Cardiac muscle cell (in vitro differentiated cells and primary cell): ENCODE measurements at regions not wholly inside any gene's neighbourhood (a gene's known extent, or its start where the extent isn't known, plus 50 kb on each side); places are given as distances from the start of the nearest gene placed in this dataset.

ENCODE experiments used
- DNase-seq, 2 donors: peaks; one replicate each; pipeline versions ENCODE4 v3.0.0 to v3.0.0-alpha.2; 2010 to 2017; ENCODE audit warnings: low read depth in 1 of 2, low spot score in 1 of 2
- H3K27ac ChIP-seq: fragments of 200-600 bp; sonication (generic); 2 replicates; pipeline ENCODE4 v1.5.1; 2016
- H3K27me3 ChIP-seq: fragments of 200-600 bp; sonication (generic); 2 replicates; pipeline ENCODE4 v1.6.0; 2016; ENCODE audit warnings: control low read depth
- H3K36me3 ChIP-seq: fragments of 200-600 bp; sonication (generic); 2 replicates; pipeline ENCODE4 v1.5.1; 2016; ENCODE audit warnings: control low read depth
- H3K4me1 ChIP-seq: fragments of 200-600 bp; sonication (generic); 2 replicates; pipeline ENCODE4 v1.8.1; 2017; ENCODE audit warnings: low read depth, mild to moderate bottlenecking, mixed run types
- H3K4me3 ChIP-seq: fragments of 200-600 bp; sonication (generic); 2 replicates; pipeline ENCODE4 v1.5.1; 2016; ENCODE audit warnings: mild to moderate bottlenecking
- H3K9me3 ChIP-seq: fragments of 200-600 bp; sonication (generic); 2 replicates; pipeline ENCODE4 v1.5.1; 2017; ENCODE audit warnings: low read depth, mild to moderate bottlenecking, control low read depth
- CTCF ChIP-seq: IDR thresholded peaks from 2 replicates; pipeline ENCODE4 v1.5.1; 2012; ENCODE audit warnings: low read depth, mild to moderate bottlenecking, low read length

DNA sequence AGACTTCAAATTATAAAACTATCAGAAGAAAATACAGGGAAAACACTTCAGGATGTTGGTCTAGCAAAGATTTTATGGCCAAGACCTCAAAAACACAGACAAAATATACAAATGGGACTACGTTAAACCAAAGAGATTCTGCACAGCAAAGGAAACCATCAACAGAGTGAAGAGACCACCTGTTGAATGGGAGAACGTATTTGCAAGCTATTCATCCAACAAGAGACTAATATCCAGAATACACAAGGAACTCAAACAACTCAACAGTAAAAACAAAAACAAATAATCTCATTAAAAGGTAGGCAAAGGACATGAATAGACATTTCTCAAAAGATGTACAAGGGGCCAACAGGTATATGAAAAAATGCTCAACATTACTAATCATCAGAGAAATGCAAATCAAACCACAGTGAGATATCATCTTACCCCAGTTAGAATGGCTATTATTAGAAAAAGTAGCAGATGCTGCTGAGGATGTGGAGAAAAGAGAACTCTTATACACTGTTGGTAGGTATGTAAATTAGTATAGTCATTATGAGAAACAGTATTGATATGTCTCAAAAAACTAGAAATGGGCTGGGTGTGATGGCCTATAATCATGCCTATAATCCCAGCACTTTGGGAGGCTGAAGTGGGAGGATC lies 112.6 kb downstream of the LRIG2 start:
- TF ChIP-seq CTCF = no peak
- Histone ChIP-seq H3K9me3 (no peaks in the 10 kb centered on the region), H3K4me3 (no peak overlapping the region), H3K27ac (no peak overlapping the region), H3K27me3 (no peaks in the 10 kb centered on the region), H3K4me1 (no peaks in the 10 kb centered on the region), H3K36me3 (no peaks in the 10 kb centered on the region)
- DNase-seq = no peak

GRCh38 chr1:113190078-113190477 lies 117.1 kb downstream of the LRIG2 start:
- Histone ChIP-seq H3K9me3 (no peaks in the 10 kb centered on the region), H3K4me1 (no peaks in the 10 kb centered on the region), H3K4me3 (no peak overlapping the region), H3K27ac (no peak overlapping the region), H3K36me3 (no peaks in the 10 kb centered on the region), H3K27me3 (no peaks in the 10 kb centered on the region)
- no peak for DNase-seq
- no peak for TF ChIP-seq CTCF

DNA sequence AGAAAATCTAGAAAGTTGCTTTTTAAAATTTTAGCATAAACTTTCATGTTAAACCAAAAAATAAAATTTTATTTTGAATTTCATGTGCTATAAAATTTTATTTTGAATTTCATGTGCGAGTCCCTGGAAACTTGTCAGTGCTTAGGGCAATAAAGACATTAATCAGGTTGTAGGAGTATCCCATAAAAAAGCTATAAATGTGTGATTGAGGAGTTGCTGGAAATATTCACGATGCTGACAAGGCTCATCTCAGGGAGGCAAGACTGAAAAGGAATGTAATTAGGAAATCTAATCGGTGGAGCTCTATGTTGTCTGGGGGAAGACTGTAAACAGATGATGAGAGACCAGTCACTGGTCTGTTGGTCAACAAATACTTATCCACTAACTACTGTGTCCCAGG lies 117.9 kb downstream of the LRIG2 start:
- TF ChIP-seq CTCF = no peak
- H3K27ac ChIP-seq = no peak overlapping the region
- H3K27me3 ChIP-seq = no peaks in the 10 kb centered on the region
- H3K4me1 ChIP-seq = no peaks in the 10 kb centered on the region
- H3K36me3 ChIP-seq = no peaks in the 10 kb centered on the region
- H3K9me3 ChIP-seq = no peaks in the 10 kb centered on the region
- H3K4me3 ChIP-seq = no peak overlapping the region
- DNase-seq = no peak

- Histone ChIP-seq H3K27me3 (no peaks in the 10 kb centered on the region), H3K9me3 (no peaks in the 10 kb centered on the region), H3K4me3 (no peak overlapping the region), H3K4me1 (no peaks in the 10 kb centered on the region), H3K36me3 (no peaks in the 10 kb centered on the region), H3K27ac (no peak overlapping the region)
- DNase-seq = no peak
- TF ChIP-seq CTCF = no peak
Measured at GRCh38 chr1:113191579-113192076, 118.6 kb downstream of the LRIG2 start.

GRCh38 chr1:113192242-113192641 lies 119.2 kb downstream of the LRIG2 start:
- Histone ChIP-seq H3K27me3 (no peaks in the 10 kb centered on the region), H3K9me3 (no peaks in the 10 kb centered on the region), H3K36me3 (no peaks in the 10 kb centered on the region), H3K4me3 (no peak overlapping the region), H3K4me1 (no peaks in the 10 kb centered on the region), H3K27ac (no peak overlapping the region)
- no peak for DNase-seq
- no peak for TF ChIP-seq CTCF
